ENCODE measurements at regions not wholly inside any gene's neighbourhood (a gene's known extent, or its start where the extent isn't known, plus 50 kb on each side); places are given as distances from the start of the nearest gene placed in this dataset.

DNA sequence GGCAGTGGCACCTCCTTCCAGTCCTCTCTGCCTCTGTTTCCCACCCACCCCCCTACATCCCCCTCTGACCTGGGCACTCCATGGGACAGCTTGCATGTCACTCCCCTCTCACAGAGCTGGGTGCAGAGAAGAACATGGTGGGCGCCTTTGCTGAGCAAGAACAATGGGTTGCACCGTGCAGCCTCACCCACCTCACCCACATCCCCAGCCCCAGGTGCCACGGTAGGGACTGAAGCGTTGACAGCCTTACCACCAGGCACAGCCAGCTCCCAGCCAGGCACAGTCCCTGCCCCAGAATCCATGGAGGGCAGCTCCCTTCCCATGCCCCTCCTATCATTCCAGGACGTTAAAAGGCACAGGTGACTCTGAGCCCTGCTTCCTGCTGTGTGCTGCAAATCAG, 93.1 kb upstream of the VSTM2B start:
- DNase-seq = no peak

GRCh38 chr19:29436591-29437103, 89.1 kb upstream of the VSTM2B start:
- no peak for DNase-seq

GRCh38 chr19:29439021-29439420, 86.8 kb upstream of the VSTM2B start:
- no peak for DNase-seq

GRCh38 chr19:29439688-29440550, 85.9 kb upstream of the VSTM2B start:
- no peak for DNase-seq

GRCh38 chr19:29442094-29442493, 83.7 kb upstream of the VSTM2B start:
- no peak for DNase-seq

GRCh38 chr19:29442910-29443309, 82.9 kb upstream of the VSTM2B start:
- no peak for DNase-seq

GRCh38 chr19:29445246-29445645, 80.5 kb upstream of the VSTM2B start:
- no peak for DNase-seq

GRCh38 chr19:29446361-29446760, 79.4 kb upstream of the VSTM2B start:
- no peak for DNase-seq

- DNase-seq = no peak
These were observed 77.7 kb upstream of the VSTM2B start for GRCh38 chr19:29448046-29448445.

- DNase-seq = no peak
These were observed 76.4 kb upstream of the VSTM2B start for GRCh38 chr19:29449371-29449770.

- no peak for DNase-seq
These were observed 75.5 kb upstream of the VSTM2B start for GRCh38 chr19:29450306-29450705.

GRCh38 chr19:29450812-29451211, 75.0 kb upstream of the VSTM2B start:
- DNase-seq = no peak

GRCh38 chr19:29454109-29454508, 71.7 kb upstream of the VSTM2B start:
- no peak for DNase-seq

DNA sequence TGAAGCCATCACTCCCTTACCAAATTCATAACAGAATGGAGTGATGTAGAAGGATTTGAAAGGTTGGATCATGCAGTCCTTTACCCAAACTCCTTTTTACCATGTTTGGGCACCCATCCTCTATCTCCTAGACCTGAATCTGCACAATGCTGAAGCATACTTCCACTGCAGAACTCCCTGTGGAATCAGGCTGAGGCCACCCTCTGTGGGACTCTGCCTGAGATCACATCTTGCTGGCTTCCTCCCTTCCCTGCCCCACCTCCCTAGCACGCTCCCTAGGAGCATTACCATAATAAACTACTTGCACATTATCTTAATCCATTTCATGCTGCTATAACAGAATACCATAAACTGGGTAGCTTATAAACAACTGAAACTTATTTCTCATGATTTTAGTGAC, 68.4 kb upstream of the VSTM2B start:
- DNase-seq = no peak

GRCh38 chr19:29467824-29468401, 57.9 kb upstream of the VSTM2B start:
- DNase-seq = no peak

GRCh38 chr19:29475469-29475868, 50.3 kb upstream of the VSTM2B start:
- no peak for DNase-seq

All from fibroblast of skin of back (primary cell).